ENCODE measurements at regions not wholly inside any gene's neighbourhood (a gene's known extent, or its start where the extent isn't known, plus 50 kb on each side); places are given as distances from the start of the nearest gene placed in this dataset.

GRCh38 chr10:110401401-110402076 lies 96.2 kb upstream of the DUSP5 start (continued):
- no peak for TF ChIP-seq HNRNPK (IDR thresholded peaks at IDR 0.05; ENCODE audit: low read depth, low read length, poor library complexity, severe bottlenecking)

- BruUV-seq (replicated peaks) = no TSS peak
- Histone ChIP-seq H3K36me3 (ENCODE audit: control insufficient read depth, insufficient read depth, low read length) (no peaks in the 10 kb centered on the region), H3K27me3 (ENCODE audit: control insufficient read depth in 2 of 2, insufficient read depth in 2 of 2, low read length in 2 of 2) (peaks cover 0 to 5% of the 10 kb centered on the region in 2 experiments; a peak in 2 of 5 replicates), H3K4me1 (replicated peaks in 1 of 2; ENCODE audit: control insufficient read depth in 2 of 2, insufficient read depth in 2 of 2, low read length in 2 of 2) (peaks cover 0 to 3% of the 10 kb centered on the region in 2 experiments; a peak in 2 of 5 replicates), H3K9me1 (ENCODE audit: control insufficient read depth, insufficient read depth, low read length) (no peaks in the 10 kb centered on the region), H4K20me1 (replicated peaks; ENCODE audit: control insufficient read depth, insufficient read depth, low read length) (no peaks in the 10 kb centered on the region), H3K27ac (ENCODE audit: extremely low read depth, low read depth, low read length) (no peak overlapping the region), H3K9me3 (replicated peaks; ENCODE audit: control insufficient read depth, insufficient read depth, low read depth, low read length) (no peaks in the 10 kb centered on the region), H3K9ac (ENCODE audit: insufficient read depth in 1 of 2, low read depth in 2 of 2, low read length in 2 of 2) (no peak overlapping the region), H3K4me3 (no peak overlapping the region), H3K79me2 (ENCODE audit: control insufficient read depth, insufficient read depth, low read length) (no peaks in the 10 kb centered on the region), H2AFZ (ENCODE audit: low read depth, low read length) (no peak overlapping the region), H3K4me2 (ENCODE audit: insufficient read depth, low read length) (no peak overlapping the region)
- TF ChIP-seq RBM25 (IDR thresholded peaks at IDR 0.05; ENCODE audit: low read depth, low read length, severe bottlenecking) (peak; percentile 63), SMAD3 (CRISPR knock-in tag; conservative IDR thresholded peaks at IDR 0.05) (no peak), CHD1 (IDR thresholded peaks at IDR 0.05; ENCODE audit: low read length) (no peak)
- POLR2A ChIA-PET = interaction anchor here (0.6 kb wide), 1 partner anchor 776 kb away, joined by 3 read pairs; no protein-coding TSS in a partner anchor
- FAIRE-seq = no peak
- no peak for DNase-seq (ENCODE audit: extremely low read depth in 1 of 4, low spot score in 3 of 4)
- WGBS (ENCODE audit: insufficient coverage, low coverage, missing lambda C conversion rate) = 34% methylated on average over 8 of the region's 8 CpGs
- in situ Hi-C loops (cut with MboI) = no loop called here
- no peak for ATAC-seq
- intact Hi-C loops (cut with micrococcal nuclease) = no loop called here
- CTCF ChIA-PET (ENCODE audit: low intra/inter-chr PET ratio) = no interaction called here
Measured at GRCh38 chr10:110402077-110402416, 95.7 kb upstream of the DUSP5 start.

Measured in K562 (cell line).